OCI-LY3 (cell line): ENCODE measurements at regions not wholly inside any gene's neighbourhood (a gene's known extent, or its start where the extent isn't known, plus 50 kb on each side); places are given as distances from the start of the nearest gene placed in this dataset.
"Not testable (repeated sequence)": the region's sequence is repeated elsewhere in the genome, so short reads cannot be mapped to it uniquely, and the experiment has no call there.

Experiments
- H2AFZ ChIP-seq: fragments of 200-600, 300-600 bp; shearing (Covaris generic); 2 replicates; pipeline ENCODE4 v1.6.0; 2014; ENCODE audit warnings: antibody characterized with exemption, low read depth, low read length
- H3K27ac ChIP-seq: fragments of 200-600, 300-600 bp; sonication (generic); 2 replicates; pipeline ENCODE4 v1.5.1; 2014; ENCODE audit warnings: mild to moderate bottlenecking, low read length, moderate library complexity, mixed read lengths
- H3K27me3 ChIP-seq: fragments of 200-600, 300-600 bp; sonication (generic); 2 replicates; pipeline ENCODE4 v1.6.1; 2014; ENCODE audit warnings: low read depth, low read length, mixed read lengths
- H3K36me3 ChIP-seq: fragments of 200-600, 300-600 bp; sonication (generic); replicated peaks from 2 replicates; pipeline ENCODE3; 2014; ENCODE audit warnings: low read depth, low read length, mixed read lengths
- H3K4me1 ChIP-seq: fragments of 300-600, 200-600 bp; sonication (generic); 2 replicates; pipeline ENCODE4 v1.6.1; 2014; ENCODE audit warnings: low read length, mixed read lengths
- H3K4me2 ChIP-seq: fragments of 200-600, 300-600 bp; sonication (generic); 2 replicates; pipeline ENCODE4 v1.6.1; 2014; ENCODE audit warnings: low read length, mixed read lengths
- H3K4me3 ChIP-seq: fragments of 300-600, 200-600 bp; sonication (generic); 2 replicates; pipeline ENCODE4 v1.5.1; 2014; ENCODE audit warnings: antibody characterized with exemption, mild to moderate bottlenecking, low read length, moderate library complexity
- H3K79me2 ChIP-seq: fragments of 300-600, 200-600 bp; shearing (Covaris generic); 2 replicates; pipeline ENCODE4 v1.6.1; 2014; ENCODE audit warnings: mild to moderate bottlenecking, low read length, mixed read lengths
- H3K9ac ChIP-seq: fragments of 300-600, 200-600 bp; shearing (Covaris generic); 2 replicates; pipeline ENCODE4 v1.6.0; 2014; ENCODE audit warnings: mild to moderate bottlenecking, low read length, moderate library complexity
- H3K9me3 ChIP-seq: fragments of 200-600, 300-600 bp; shearing (Covaris generic); 2 replicates; pipeline ENCODE4 v1.6.1; 2014; ENCODE audit warnings: low read length, mixed read lengths; ENCODE audit not compliant: insufficient read depth
- H4K20me1 ChIP-seq: fragments of 200-600, 300-600 bp; sonication (generic); 2 replicates; pipeline ENCODE4 v1.6.1; 2016; ENCODE audit warnings: low read length, mixed read lengths; ENCODE audit not compliant: insufficient read depth
- CTCF ChIP-seq: fragments of 200-600, 300-600 bp; sonication (generic); IDR thresholded peaks from 2 replicates; pipeline ENCODE4 v1.5.1; 2014; ENCODE audit warnings: antibody characterized with exemption, low read length, low read depth
- EZH2phosphoT487 ChIP-seq: fragments of 200-600 bp; shearing (Covaris generic); IDR thresholded peaks from 2 replicates; pipeline ENCODE4 v1.6.1; 2018; ENCODE audit warnings: antibody characterized with exemption, mixed run types, low read depth

GRCh38 chrX:31014474-31014873 lies 57.4 kb downstream of the FTHL17 start:
- not testable (repeated sequence) for H3K4me2 ChIP-seq, H3K9me3 ChIP-seq, H3K9ac ChIP-seq, H2AFZ ChIP-seq, H3K36me3 ChIP-seq, H3K27me3 ChIP-seq, H3K4me3 ChIP-seq, H4K20me1 ChIP-seq, H3K79me2 ChIP-seq, H3K27ac ChIP-seq, H3K4me1 ChIP-seq

- Histone ChIP-seq H3K9ac (no peak overlapping the region), H3K79me2 (no peaks in the 10 kb centered on the region), H3K27ac (no peak overlapping the region), H3K4me2 (no peak overlapping the region), H3K4me1 (no peaks in the 10 kb centered on the region), H4K20me1 (no peaks in the 10 kb centered on the region), H3K4me3 (no peak overlapping the region), H3K9me3 (no peaks in the 10 kb centered on the region), H3K36me3 (no peaks in the 10 kb centered on the region), H2AFZ (no peak overlapping the region), H3K27me3 (no peaks in the 10 kb centered on the region)
- TF ChIP-seq CTCF: no peak
- no peak for TF ChIP-seq EZH2phosphoT487
Measured at GRCh38 chrX:31012509-31013025, 59.3 kb downstream of the FTHL17 start.

GRCh38 chrX:31007321-31007720 lies 64.5 kb downstream of the FTHL17 start:
- TF ChIP-seq EZH2phosphoT487: no peak
- TF ChIP-seq CTCF: no peak
- Histone ChIP-seq H4K20me1 (no peaks in the 10 kb centered on the region), H3K4me2 (no peak overlapping the region), H3K79me2 (no peaks in the 10 kb centered on the region), H3K9ac (no peak overlapping the region), H3K4me3 (no peak overlapping the region), H3K36me3 (no peaks in the 10 kb centered on the region), H2AFZ (no peak overlapping the region), H3K9me3 (no peaks in the 10 kb centered on the region), H3K4me1 (peaks cover 6% of the 10 kb centered on the region), H3K27ac (no peak overlapping the region), H3K27me3 (no peaks in the 10 kb centered on the region)

- H4K20me1 ChIP-seq: no peaks in the 10 kb centered on the region
- no peak overlapping the region for H3K9ac ChIP-seq
- no peaks in the 10 kb centered on the region for H3K36me3 ChIP-seq
- no peaks in the 10 kb centered on the region for H3K27me3 ChIP-seq
- H3K4me3 ChIP-seq: no peak overlapping the region
- H2AFZ ChIP-seq: no peak overlapping the region
- no peaks in the 10 kb centered on the region for H3K9me3 ChIP-seq
- no peak overlapping the region; the same call in 1 of the 2 replicates for H3K4me2 ChIP-seq
- TF ChIP-seq CTCF: no peak
- TF ChIP-seq EZH2phosphoT487: no peak
- no peaks in the 10 kb centered on the region for H3K79me2 ChIP-seq
- H3K27ac ChIP-seq: no peak overlapping the region
- H3K4me1 ChIP-seq: peaks cover 6% of the 10 kb centered on the region
Measured at GRCh38 chrX:31006027-31006426, 65.8 kb downstream of the FTHL17 start.

GRCh38 chrX:30997411-30997810 lies 74.4 kb downstream of the FTHL17 start:
- H4K20me1 ChIP-seq: no peaks in the 10 kb centered on the region
- no peak overlapping the region for H3K9ac ChIP-seq
- no peaks in the 10 kb centered on the region for H3K79me2 ChIP-seq
- no peak overlapping the region for H3K4me3 ChIP-seq
- TF ChIP-seq CTCF (no peak), EZH2phosphoT487 (no peak)
- no peaks in the 10 kb centered on the region for H3K4me1 ChIP-seq
- H3K27ac ChIP-seq: no peak overlapping the region
- H3K4me2 ChIP-seq: no peak overlapping the region
- H3K27me3 ChIP-seq: no peaks in the 10 kb centered on the region
- H3K36me3 ChIP-seq: no peaks in the 10 kb centered on the region
- H2AFZ ChIP-seq: no peak overlapping the region
- no peaks in the 10 kb centered on the region for H3K9me3 ChIP-seq
